Nephron progenitor cell (in vitro differentiated cells): ENCODE measurements at regions not wholly inside any gene's neighbourhood (a gene's known extent, or its start where the extent isn't known, plus 50 kb on each side); places are given as distances from the start of the nearest gene placed in this dataset.
"Not testable (repeated sequence)": the region's sequence is repeated elsewhere in the genome, so short reads cannot be mapped to it uniquely, and the experiment has no call there.

Experiments used
- DNase-seq: peaks from one replicate; pipeline ENCODE4 v3.0.0; 2021
- H3K27ac Mint-ChIP-seq: 2 replicates; pipeline ENCODE4 v1.8.0; 2021; ENCODE audit warnings: mild to moderate bottlenecking, moderate library complexity, mixed read lengths
- H3K27me3 Mint-ChIP-seq: 2 replicates; pipeline ENCODE4 v1.8.0; 2021; ENCODE audit warnings: mild to moderate bottlenecking, low read depth, mixed read lengths; ENCODE audit not compliant: poor library complexity
- H3K36me3 Mint-ChIP-seq: 2 replicates; pipeline ENCODE4 v1.8.0; 2021; ENCODE audit warnings: low read depth, mixed read lengths
- H3K4me1 Mint-ChIP-seq: 2 replicates; pipeline ENCODE4 v1.8.0; 2021; ENCODE audit warnings: mixed read lengths
- H3K4me3 Mint-ChIP-seq: 2 replicates; pipeline ENCODE4 v1.8.0; 2021; ENCODE audit warnings: mild to moderate bottlenecking, moderate library complexity, mixed read lengths
- H3K9me3 Mint-ChIP-seq: 2 replicates; pipeline ENCODE4 v1.8.0; 2021; ENCODE audit warnings: mild to moderate bottlenecking, moderate library complexity, mixed read lengths
- TF ChIP-seq, protein P1 (sequence below): fragments of 200-600 bp; sonication (generic); IDR thresholded peaks from 2 replicates; pipeline ENCODE4 v1.5.0; 2021; ENCODE audit warnings: antibody characterized with exemption

DNA sequence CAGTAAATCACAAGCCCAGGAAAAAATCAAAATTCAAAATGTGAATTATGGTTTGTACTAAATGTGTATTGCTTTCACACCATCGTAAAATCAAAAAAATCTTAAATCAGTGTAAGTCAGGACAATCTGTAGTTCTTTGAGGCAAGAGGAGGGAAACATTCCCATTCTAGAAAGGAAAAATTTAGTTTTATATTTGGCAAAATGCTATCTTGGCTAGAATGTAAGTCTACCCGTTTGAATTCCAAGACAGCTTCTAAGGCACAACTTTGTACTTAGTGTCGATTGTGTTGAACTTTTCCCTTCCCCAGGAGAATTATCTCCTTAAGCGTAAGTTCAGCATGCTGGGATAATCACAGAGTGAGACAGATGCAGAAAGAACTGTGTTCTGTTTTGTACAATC lies 638.2 kb upstream of the LRRTM1 start:
- no peaks in the 10 kb centered on the region for H3K27me3 Mint-ChIP-seq
- no peak overlapping the region for H3K4me3 Mint-ChIP-seq
- no peak for DNase-seq
- TF ChIP-seq, protein P1, sequence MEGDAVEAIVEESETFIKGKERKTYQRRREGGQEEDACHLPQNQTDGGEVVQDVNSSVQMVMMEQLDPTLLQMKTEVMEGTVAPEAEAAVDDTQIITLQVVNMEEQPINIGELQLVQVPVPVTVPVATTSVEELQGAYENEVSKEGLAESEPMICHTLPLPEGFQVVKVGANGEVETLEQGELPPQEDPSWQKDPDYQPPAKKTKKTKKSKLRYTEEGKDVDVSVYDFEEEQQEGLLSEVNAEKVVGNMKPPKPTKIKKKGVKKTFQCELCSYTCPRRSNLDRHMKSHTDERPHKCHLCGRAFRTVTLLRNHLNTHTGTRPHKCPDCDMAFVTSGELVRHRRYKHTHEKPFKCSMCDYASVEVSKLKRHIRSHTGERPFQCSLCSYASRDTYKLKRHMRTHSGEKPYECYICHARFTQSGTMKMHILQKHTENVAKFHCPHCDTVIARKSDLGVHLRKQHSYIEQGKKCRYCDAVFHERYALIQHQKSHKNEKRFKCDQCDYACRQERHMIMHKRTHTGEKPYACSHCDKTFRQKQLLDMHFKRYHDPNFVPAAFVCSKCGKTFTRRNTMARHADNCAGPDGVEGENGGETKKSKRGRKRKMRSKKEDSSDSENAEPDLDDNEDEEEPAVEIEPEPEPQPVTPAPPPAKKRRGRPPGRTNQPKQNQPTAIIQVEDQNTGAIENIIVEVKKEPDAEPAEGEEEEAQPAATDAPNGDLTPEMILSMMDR = no peak
- no peaks in the 10 kb centered on the region for H3K36me3 Mint-ChIP-seq
- H3K9me3 Mint-ChIP-seq = no peaks in the 10 kb centered on the region
- no peaks in the 10 kb centered on the region for H3K4me1 Mint-ChIP-seq
- no peak overlapping the region for H3K27ac Mint-ChIP-seq

DNA sequence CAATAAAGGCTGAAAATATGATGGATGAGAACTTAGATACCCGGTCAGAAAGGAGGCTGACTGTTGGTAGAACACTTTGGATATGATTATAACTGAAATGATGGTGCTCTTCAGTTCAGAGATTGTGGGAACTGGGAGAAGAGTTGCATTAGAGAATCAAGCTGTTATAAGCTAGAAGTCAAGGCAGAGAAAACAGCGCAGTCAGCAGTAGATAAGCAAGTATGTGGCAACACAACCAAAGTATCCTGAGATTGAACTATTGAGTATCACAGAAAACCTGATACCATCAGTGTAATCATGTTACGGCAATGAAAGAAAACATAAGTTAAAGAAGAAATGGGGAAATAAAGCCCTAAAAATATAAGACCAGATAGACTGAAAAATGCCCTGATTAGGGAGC lies 633.9 kb upstream of the LRRTM1 start:
- H3K4me3 Mint-ChIP-seq = no peak overlapping the region
- H3K9me3 Mint-ChIP-seq = no peaks in the 10 kb centered on the region
- no peaks in the 10 kb centered on the region for H3K36me3 Mint-ChIP-seq
- TF ChIP-seq, protein P1 = no peak
- no peak for DNase-seq
- peaks cover 7% of the 10 kb centered on the region for H3K27me3 Mint-ChIP-seq
- H3K4me1 Mint-ChIP-seq = no peaks in the 10 kb centered on the region
- H3K27ac Mint-ChIP-seq = no peak overlapping the region

DNA sequence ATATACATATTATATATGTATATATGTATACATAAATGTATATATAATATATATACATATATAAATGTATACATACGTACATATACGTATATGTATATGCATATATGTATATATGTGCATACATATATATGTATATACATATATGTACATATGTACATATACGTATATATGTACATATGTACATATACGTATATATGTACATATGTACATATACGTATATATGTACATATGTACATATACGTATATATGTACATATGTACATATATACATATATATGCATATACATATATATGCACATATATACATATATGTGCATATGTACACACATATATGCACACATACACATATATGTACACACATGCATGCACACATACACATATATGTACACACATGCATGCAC lies 627.3 kb upstream of the LRRTM1 start:
- not testable (repeated sequence) for H3K36me3 Mint-ChIP-seq, H3K27me3 Mint-ChIP-seq
- peaks cover 30% of the 10 kb centered on the region for H3K9me3 Mint-ChIP-seq

DNA sequence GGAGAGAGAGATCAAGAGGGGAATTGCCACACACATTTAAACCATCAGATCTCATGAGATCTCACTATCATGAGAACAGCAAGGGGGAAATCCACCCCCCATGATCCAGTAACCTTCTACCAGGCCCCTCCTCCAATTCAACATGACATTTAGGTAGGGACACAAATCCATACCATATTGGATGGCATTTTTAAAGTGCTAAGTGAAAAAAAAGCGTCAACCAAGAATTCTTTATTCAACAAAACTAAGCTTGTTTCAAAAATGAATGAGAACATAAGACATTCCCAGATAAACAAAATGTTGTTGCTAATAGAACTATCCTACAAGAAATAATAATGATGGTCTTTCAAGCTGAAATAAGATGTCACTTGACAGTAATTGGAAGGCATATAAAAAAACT lies 626.2 kb upstream of the LRRTM1 start:
- DNase-seq = no peak
- Mint-ChIP-seq H3K36me3 (peaks cover 9% of the 10 kb centered on the region), H3K4me1 (no peaks in the 10 kb centered on the region), H3K27ac (no peak overlapping the region), H3K27me3 (no peaks in the 10 kb centered on the region), H3K4me3 (no peak overlapping the region), H3K9me3 (peaks cover 30% of the 10 kb centered on the region)
- TF ChIP-seq, protein P1 = no peak

More for the DNA sequence above, 627.3 kb upstream of the LRRTM1 start:
- H3K27ac Mint-ChIP-seq, H3K4me1 Mint-ChIP-seq, H3K4me3 Mint-ChIP-seq, DNase-seq: not testable (repeated sequence)

DNA sequence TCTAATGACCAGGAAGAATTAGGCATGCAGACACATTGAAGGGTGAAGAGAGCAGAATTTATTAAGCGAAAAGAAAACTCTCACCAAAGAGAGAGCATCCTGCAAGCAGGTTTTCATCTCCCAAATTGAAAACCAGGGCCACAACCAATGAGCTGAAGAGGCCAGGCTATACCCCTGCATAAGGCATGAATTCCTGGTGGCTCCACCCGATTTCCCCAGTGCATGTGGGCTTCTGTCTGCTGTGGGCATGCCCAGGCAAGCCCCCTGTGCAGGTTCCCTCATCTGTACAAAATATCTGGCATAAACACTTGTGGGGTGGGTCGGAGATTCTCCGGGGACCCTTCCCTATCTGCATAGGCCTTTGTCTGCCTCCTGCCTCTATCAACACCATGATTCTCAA lies 621.6 kb upstream of the LRRTM1 start:
- peaks cover 30% of the 10 kb centered on the region for H3K9me3 Mint-ChIP-seq
- DNase-seq = no peak
- no peak overlapping the region for H3K27ac Mint-ChIP-seq
- H3K36me3 Mint-ChIP-seq = peaks cover 9% of the 10 kb centered on the region
- peaks cover 5% of the 10 kb centered on the region for H3K4me1 Mint-ChIP-seq
- H3K4me3 Mint-ChIP-seq = no peak overlapping the region
- TF ChIP-seq, protein P1 = no peak
- H3K27me3 Mint-ChIP-seq = no peaks in the 10 kb centered on the region

DNA sequence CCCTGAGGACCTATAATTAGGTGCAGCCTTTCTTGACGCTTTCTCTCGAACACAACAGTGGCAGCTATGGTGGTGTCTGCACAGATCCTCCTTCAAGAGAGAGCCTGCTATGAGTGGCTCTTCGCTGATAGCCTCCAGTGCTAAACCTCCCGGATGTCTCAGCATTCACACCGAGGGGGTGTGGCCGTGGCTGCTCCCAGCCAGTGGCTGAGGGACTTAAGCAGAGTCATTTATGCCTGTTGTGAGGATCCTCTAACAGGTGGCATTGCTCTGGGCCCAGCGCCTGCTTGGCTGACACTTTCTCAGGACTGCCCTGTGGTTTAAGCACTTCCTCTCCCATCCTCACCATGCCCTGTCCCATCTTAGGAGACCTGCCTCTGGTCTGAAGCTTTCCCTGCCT lies 592.0 kb upstream of the LRRTM1 start:
- DNase-seq = no peak
- no peaks in the 10 kb centered on the region for H3K36me3 Mint-ChIP-seq
- H3K4me1 Mint-ChIP-seq = no peaks in the 10 kb centered on the region
- no peak overlapping the region for H3K27ac Mint-ChIP-seq
- H3K4me3 Mint-ChIP-seq = no peak overlapping the region
- no peaks in the 10 kb centered on the region for H3K9me3 Mint-ChIP-seq
- TF ChIP-seq, protein P1 = no peak
- H3K27me3 Mint-ChIP-seq = peaks cover 3% of the 10 kb centered on the region
